OCI-LY3 (cell line): ENCODE measurements at regions not wholly inside any gene's neighbourhood (a gene's known extent, or its start where the extent isn't known, plus 50 kb on each side); places are given as distances from the start of the nearest gene placed in this dataset.

Experiments
- H2AFZ ChIP-seq: fragments of 200-600, 300-600 bp; shearing (Covaris generic); 2 replicates; pipeline ENCODE4 v1.6.0; 2014; ENCODE audit warnings: antibody characterized with exemption, low read depth, low read length
- H3K27ac ChIP-seq: fragments of 200-600, 300-600 bp; sonication (generic); 2 replicates; pipeline ENCODE4 v1.5.1; 2014; ENCODE audit warnings: mild to moderate bottlenecking, low read length, moderate library complexity, mixed read lengths
- H3K27me3 ChIP-seq: fragments of 200-600, 300-600 bp; sonication (generic); 2 replicates; pipeline ENCODE4 v1.6.1; 2014; ENCODE audit warnings: low read depth, low read length, mixed read lengths
- H3K36me3 ChIP-seq: fragments of 200-600, 300-600 bp; sonication (generic); replicated peaks from 2 replicates; pipeline ENCODE3; 2014; ENCODE audit warnings: low read depth, low read length, mixed read lengths
- H3K4me1 ChIP-seq: fragments of 300-600, 200-600 bp; sonication (generic); 2 replicates; pipeline ENCODE4 v1.6.1; 2014; ENCODE audit warnings: low read length, mixed read lengths
- H3K4me2 ChIP-seq: fragments of 200-600, 300-600 bp; sonication (generic); 2 replicates; pipeline ENCODE4 v1.6.1; 2014; ENCODE audit warnings: low read length, mixed read lengths
- H3K4me3 ChIP-seq: fragments of 300-600, 200-600 bp; sonication (generic); 2 replicates; pipeline ENCODE4 v1.5.1; 2014; ENCODE audit warnings: antibody characterized with exemption, mild to moderate bottlenecking, low read length, moderate library complexity
- H3K79me2 ChIP-seq: fragments of 300-600, 200-600 bp; shearing (Covaris generic); 2 replicates; pipeline ENCODE4 v1.6.1; 2014; ENCODE audit warnings: mild to moderate bottlenecking, low read length, mixed read lengths
- H3K9ac ChIP-seq: fragments of 300-600, 200-600 bp; shearing (Covaris generic); 2 replicates; pipeline ENCODE4 v1.6.0; 2014; ENCODE audit warnings: mild to moderate bottlenecking, low read length, moderate library complexity
- H3K9me3 ChIP-seq: fragments of 200-600, 300-600 bp; shearing (Covaris generic); 2 replicates; pipeline ENCODE4 v1.6.1; 2014; ENCODE audit warnings: low read length, mixed read lengths; ENCODE audit not compliant: insufficient read depth
- H4K20me1 ChIP-seq: fragments of 200-600, 300-600 bp; sonication (generic); 2 replicates; pipeline ENCODE4 v1.6.1; 2016; ENCODE audit warnings: low read length, mixed read lengths; ENCODE audit not compliant: insufficient read depth
- CTCF ChIP-seq: fragments of 200-600, 300-600 bp; sonication (generic); IDR thresholded peaks from 2 replicates; pipeline ENCODE4 v1.5.1; 2014; ENCODE audit warnings: antibody characterized with exemption, low read length, low read depth
- EZH2phosphoT487 ChIP-seq: fragments of 200-600 bp; shearing (Covaris generic); IDR thresholded peaks from 2 replicates; pipeline ENCODE4 v1.6.1; 2018; ENCODE audit warnings: antibody characterized with exemption, mixed run types, low read depth

- Histone ChIP-seq H3K27ac (no peak overlapping the region), H3K9me3 (no peaks in the 10 kb centered on the region), H3K27me3 (no peaks in the 10 kb centered on the region), H3K9ac (no peak overlapping the region), H2AFZ (no peak overlapping the region), H3K4me3 (no peak overlapping the region), H3K79me2 (no peaks in the 10 kb centered on the region), H4K20me1 (no peaks in the 10 kb centered on the region), H3K4me2 (no peak overlapping the region), H3K4me1 (no peaks in the 10 kb centered on the region), H3K36me3 (no peaks in the 10 kb centered on the region)
- TF ChIP-seq EZH2phosphoT487 (no peak), CTCF (no peak)
Measured at GRCh38 chr3:164848923-164849322, 229.4 kb downstream of the SI start.

- no peak overlapping the region for H3K9ac ChIP-seq
- TF ChIP-seq EZH2phosphoT487 (no peak), CTCF (no peak)
- no peaks in the 10 kb centered on the region for H3K27me3 ChIP-seq
- H2AFZ ChIP-seq: no peak overlapping the region; the same call in 1 of the 2 replicates
- H3K4me3 ChIP-seq: no peak overlapping the region
- H3K27ac ChIP-seq: no peak overlapping the region
- no peaks in the 10 kb centered on the region for H3K4me1 ChIP-seq
- no peaks in the 10 kb centered on the region for H3K36me3 ChIP-seq
- H3K4me2 ChIP-seq: peak overlapping the region; percentile 26
- H3K9me3 ChIP-seq: no peaks in the 10 kb centered on the region
- H3K79me2 ChIP-seq: no peaks in the 10 kb centered on the region
- H4K20me1 ChIP-seq: no peaks in the 10 kb centered on the region
Measured at GRCh38 chr3:164845739-164846138, 232.6 kb downstream of the SI start.

- Histone ChIP-seq H4K20me1 (no peaks in the 10 kb centered on the region), H3K27me3 (no peaks in the 10 kb centered on the region), H3K36me3 (no peaks in the 10 kb centered on the region), H3K79me2 (no peaks in the 10 kb centered on the region), H3K9me3 (no peaks in the 10 kb centered on the region), H3K4me1 (peaks cover 3% of the 10 kb centered on the region; the same call in 1 of the 2 replicates), H2AFZ (no peak overlapping the region), H3K9ac (no peak overlapping the region), H3K27ac (no peak overlapping the region), H3K4me3 (no peak overlapping the region), H3K4me2 (no peak overlapping the region)
- TF ChIP-seq EZH2phosphoT487 (no peak), CTCF (no peak)
Measured at GRCh38 chr3:164832216-164832615, 246.1 kb downstream of the SI start.

GRCh38 chr3:164818318-164818717 lies 260.0 kb downstream of the SI start:
- Histone ChIP-seq H4K20me1 (no peaks in the 10 kb centered on the region), H3K27ac (no peak overlapping the region), H3K9me3 (no peaks in the 10 kb centered on the region; the same call in 1 of the 2 replicates), H3K4me2 (no peak overlapping the region), H3K36me3 (no peaks in the 10 kb centered on the region), H3K9ac (no peak overlapping the region), H3K4me3 (no peak overlapping the region), H3K27me3 (no peaks in the 10 kb centered on the region), H3K4me1 (peaks cover 9% of the 10 kb centered on the region), H2AFZ (no peak overlapping the region), H3K79me2 (no peaks in the 10 kb centered on the region)
- TF ChIP-seq CTCF (no peak), EZH2phosphoT487 (no peak)
